HG03378 (cell line): ENCODE measurements at regions not wholly inside any gene's neighbourhood (a gene's known extent, or its start where the extent isn't known, plus 50 kb on each side); places are given as distances from the start of the nearest gene placed in this dataset.
A peak's percentile ranks its signal among the peaks of the same experiment; 100 is the strongest.

Experiments
- ATAC-seq: cut with Tn5 transposase; IDR thresholded peaks from one replicate; pipeline ENCODE4 v1.9.1; 2021; ENCODE audit warnings: mild to moderate bottlenecking, moderate library complexity; ENCODE audit not compliant: unreplicated experiment

- ATAC-seq = no peak
These were observed 517.8 kb upstream of the CELF2 start for GRCh38 chr10:10499839-10500238.

- ATAC-seq = no peak
These were observed 516.7 kb upstream of the CELF2 start for GRCh38 chr10:10500937-10501336.

- no peak for ATAC-seq
These were observed 513.9 kb upstream of the CELF2 start for GRCh38 chr10:10503772-10504171.

- ATAC-seq = no peak
These were observed 509.5 kb upstream of the CELF2 start for GRCh38 chr10:10508211-10508610.

GRCh38 chr10:10510179-10510578, 507.5 kb upstream of the CELF2 start:
- no peak for ATAC-seq

- ATAC-seq = no peak
These were observed 504.6 kb upstream of the CELF2 start for GRCh38 chr10:10513067-10513466.

GRCh38 chr10:10513898-10514297, 503.8 kb upstream of the CELF2 start:
- ATAC-seq = no peak

- ATAC-seq = no peak
These were observed 502.9 kb upstream of the CELF2 start for GRCh38 chr10:10514797-10515196.

- ATAC-seq = no peak
These were observed 502.0 kb upstream of the CELF2 start for GRCh38 chr10:10515479-10516204.

GRCh38 chr10:10516346-10517130, 501.1 kb upstream of the CELF2 start:
- no peak for ATAC-seq

GRCh38 chr10:10517866-10518265, 499.8 kb upstream of the CELF2 start:
- no peak for ATAC-seq

- ATAC-seq = no peak
These were observed 498.0 kb upstream of the CELF2 start for GRCh38 chr10:10519674-10520073.

GRCh38 chr10:10520491-10521385, 496.9 kb upstream of the CELF2 start:
- ATAC-seq = peak; percentile 99

- no peak for ATAC-seq
These were observed 490.8 kb upstream of the CELF2 start for GRCh38 chr10:10526846-10527245.

GRCh38 chr10:10527861-10528562, 489.7 kb upstream of the CELF2 start:
- ATAC-seq = no peak

- ATAC-seq = no peak
These were observed 489.1 kb upstream of the CELF2 start for GRCh38 chr10:10528563-10528910.

- ATAC-seq = no peak
These were observed 487.4 kb upstream of the CELF2 start for GRCh38 chr10:10530313-10530712.

- no peak for ATAC-seq
These were observed 485.4 kb upstream of the CELF2 start for GRCh38 chr10:10532236-10532635.

GRCh38 chr10:10532826-10533225, 484.8 kb upstream of the CELF2 start:
- no peak for ATAC-seq

- ATAC-seq = no peak
These were observed 484.2 kb upstream of the CELF2 start for GRCh38 chr10:10533437-10533836.

- no peak for ATAC-seq
These were observed 479.3 kb upstream of the CELF2 start for GRCh38 chr10:10538326-10538725.
